GM12878 (cell line): ENCODE measurements at regions not wholly inside any gene's neighbourhood (a gene's known extent, or its start where the extent isn't known, plus 50 kb on each side); places are given as distances from the start of the nearest gene placed in this dataset.

ENCODE experiments used
- ATAC-seq: fragments of 200-7000 bp; cut with Tn5 transposase; 3 replicates; pipeline ENCODE4 v1.9.1; 2020; ENCODE audit warnings: mild to moderate bottlenecking, moderate library complexity
- BruUV-seq: library from RNA; stranded (reverse); fragments of 400-500 nt; replicated peaks from 2 replicates; lab custom pipeline; 2021; lab: Mats Ljungman, UMichigan
- CTCF ChIA-PET: fragments of 300-600 bp; sonication (Branson Sonifier 250); formaldehyde crosslinking; extraction: SDS; loops from one replicate; lab custom pipeline; 2021; ENCODE audit warnings: inconsistent platforms; lab: Yijun Ruan, JAX
- POLR2A ChIA-PET: fragments of 350-600 bp; formaldehyde crosslinking; extraction: SDS; loops from one replicate; lab custom pipeline; 2021; ENCODE audit warnings: inconsistent platforms; lab: Charles Lee
- RAD21 ChIA-PET: fragments of 300-600 bp; sonication (Branson Sonifier 250); formaldehyde crosslinking; loops from one replicate; lab custom pipeline; 2023; ENCODE audit warnings: antibody characterized with exemption; ENCODE audit not compliant: unreplicated experiment; lab: Charles Lee
- SMC1A ChIA-PET: fragments of 300-600 bp; sonication (Branson Sonifier 250); formaldehyde crosslinking; loops from one replicate; lab custom pipeline; 2023; ENCODE audit not compliant: unreplicated experiment, uncharacterized antibody; lab: Charles Lee
- DNase-seq: peaks from one replicate; pipeline ENCODE4 v3.0.0-alpha.2; 2011; ENCODE audit warnings: low read depth, low spot score
- FAIRE-seq: peaks from 3 replicates; lab custom pipeline; 2011; peaks lifted over from hg19 to GRCh38; lab: Jason Lieb, UNC
- H2AFZ ChIP-seq: 2 replicates; pipeline ENCODE4 v1.6.0; 2011; ENCODE audit warnings: low read depth, low read length, control low read depth; ENCODE audit not compliant: control insufficient read depth
- H3K27ac ChIP-seq: 2 replicates; pipeline ENCODE4 v1.5.1; 2011; ENCODE audit warnings: control low read depth; ENCODE audit not compliant: control insufficient read depth, insufficient read depth
- H3K27me3 ChIP-seq, 2 experiments: replicated peaks in 1 of 2; 2 replicates each; pipeline versions ENCODE4 v1.6.0 to v1.6.1; 2011; ENCODE audit warnings: low read length in 1 of 2; ENCODE audit not compliant: control insufficient read depth in 2 of 2, insufficient read depth in 2 of 2
- H3K36me3 ChIP-seq, 2 experiments: 2 replicates each; pipeline ENCODE4 v1.5.1; 2011; ENCODE audit warnings: low read length in 1 of 2; ENCODE audit not compliant: control insufficient read depth in 2 of 2, insufficient read depth in 2 of 2
- H3K4me1 ChIP-seq: 2 replicates; pipeline ENCODE4 v1.6.1; 2011; ENCODE audit warnings: mild to moderate bottlenecking, low read length, moderate library complexity, mixed read lengths; ENCODE audit not compliant: control insufficient read depth, insufficient read depth
- H3K4me2 ChIP-seq: 2 replicates; pipeline ENCODE4 v1.6.0; 2011; ENCODE audit warnings: control low read depth; ENCODE audit not compliant: control insufficient read depth, insufficient read depth
- H3K4me3 ChIP-seq: fragments of 200-600 bp; sonication (generic); 2 replicates; pipeline ENCODE4 v1.5.1; 2016
- H3K79me2 ChIP-seq: 2 replicates; pipeline ENCODE4 v1.6.0; 2011; ENCODE audit warnings: low read length; ENCODE audit not compliant: control insufficient read depth, insufficient read depth
- H3K9ac ChIP-seq: 2 replicates; pipeline ENCODE4 v1.8.0; 2011; ENCODE audit warnings: low read length, control low read depth, mixed read lengths; ENCODE audit not compliant: control insufficient read depth, insufficient read depth
- H3K9me3 ChIP-seq: replicated peaks from 3 replicates; pipeline ENCODE4 v1.5.1; 2011; ENCODE audit warnings: mild to moderate bottlenecking, low read length; ENCODE audit not compliant: control insufficient read depth, insufficient read depth
- H4K20me1 ChIP-seq: 2 replicates; pipeline ENCODE4 v1.6.0; 2011; ENCODE audit not compliant: control insufficient read depth, insufficient read depth
- ASH2L ChIP-seq: fragments of 300-600, 200-600 bp; sonication (generic); IDR thresholded peaks from 2 replicates; pipeline ENCODE4 v1.6.1; 2017; ENCODE audit warnings: low read depth, mild to moderate bottlenecking, borderline replicate concordance
- CBFB ChIP-seq: IDR thresholded peaks from 2 replicates; pipeline ENCODE4 v1.6.1; 2016; ENCODE audit warnings: antibody characterized with exemption, low read depth
- CHD1 ChIP-seq: IDR thresholded peaks from 2 replicates; pipeline ENCODE4 v1.6.1; 2012; ENCODE audit warnings: low read depth, low read length, improper control_type of control experiment
- CTCF ChIP-seq, 3 experiments: IDR thresholded peaks in 2 of 3; conservative IDR thresholded peaks in 1 of 3; 2 replicates each; pipeline ENCODE4 v1.5.1; 2011; ENCODE audit warnings: low read depth in 3 of 3, low read length in 3 of 3, mild to moderate bottlenecking in 3 of 3, control low read depth in 2 of 3, moderate library complexity in 2 of 3, inconsistent platforms in 1 of 3, mixed read lengths in 1 of 3; ENCODE audit not compliant: control insufficient read depth in 2 of 3, insufficient read depth in 1 of 3; ENCODE audit errors: extremely low read depth in 1 of 3
- DPF2 ChIP-seq: fragments of 450-650 bp; IDR thresholded peaks from 2 replicates; pipeline ENCODE4 v1.6.1; 2017; ENCODE audit warnings: mild to moderate bottlenecking
- ELK1 ChIP-seq: IDR thresholded peaks from 2 replicates; pipeline ENCODE4 v1.6.1; 2012; ENCODE audit warnings: low read depth, low read length, improper control_type of control experiment
- EZH2 ChIP-seq: IDR thresholded peaks from 2 replicates; pipeline ENCODE4 v1.6.1; 2012; ENCODE audit warnings: low read depth, mild to moderate bottlenecking, control low read depth, inconsistent platforms, low read length, borderline replicate concordance; ENCODE audit not compliant: control insufficient read depth
- FOXK2 ChIP-seq: fragments of 450-650 bp; IDR thresholded peaks from 2 replicates; pipeline ENCODE4 v1.6.1; 2017; ENCODE audit warnings: mild to moderate bottlenecking, moderate library complexity
- IRF3 ChIP-seq: fragments of 450-650 bp; IDR thresholded peaks from 2 replicates; pipeline ENCODE4 v1.6.1; 2014; ENCODE audit warnings: mild to moderate bottlenecking
- NKRF ChIP-seq: fragments of 450-650 bp; conservative IDR thresholded peaks from 2 replicates; pipeline ENCODE4 v1.6.1; 2017; ENCODE audit warnings: mild to moderate bottlenecking, moderate library complexity
- POLR2A ChIP-seq: IDR thresholded peaks from 2 replicates; pipeline ENCODE4 v1.6.1; 2011; ENCODE audit warnings: low read depth, mild to moderate bottlenecking, low read length
- RELB ChIP-seq: fragments of 450-650 bp; IDR thresholded peaks from 2 replicates; pipeline ENCODE4 v1.6.1; 2017; ENCODE audit warnings: low read depth, mild to moderate bottlenecking, moderate library complexity
- SMC3 ChIP-seq: IDR thresholded peaks from 2 replicates; pipeline ENCODE4 v1.6.1; 2011; ENCODE audit warnings: low read length, improper control_type of control experiment, borderline replicate concordance
- SUZ12 ChIP-seq: fragments of 200-600 bp; sonication (generic); IDR thresholded peaks from one replicate; pipeline ENCODE4 v1.6.1; 2018; ENCODE audit warnings: antibody characterized with exemption, mild to moderate bottlenecking; ENCODE audit not compliant: unreplicated experiment
- TARDBP ChIP-seq: IDR thresholded peaks from 2 replicates; pipeline ENCODE4 v1.6.1; 2016; ENCODE audit warnings: borderline replicate concordance
- WGBS: methylation state at CpG from one replicate; pipeline ENCODE4 v1.1.6; 2016; ENCODE audit warnings: low lambda C conversion rate; ENCODE audit not compliant: insufficient replicate concordance, insufficient coverage; ENCODE audit errors: missing lambda C conversion rate; 5-methylcytosine and 5-hydroxymethylcytosine counted together
- in situ Hi-C: fragments of 300-500 bp; cut with MboI; formaldehyde crosslinking; loops from 9 replicates; pipeline ENCODE4 v1.14.3; 2018; ENCODE audit warnings: mixed read lengths
- intact Hi-C: fragments of 100-400 bp; cut with micrococcal nuclease; formaldehyde crosslinking; loops from one replicate; pipeline ENCODE4 v1.14.2; 2022; ENCODE audit not compliant: unreplicated experiment

GRCh38 chr4:187294861-187295260 lies 571.2 kb upstream of the FAT1 start:
- no peak for TF ChIP-seq ASH2L
- TF ChIP-seq IRF3: no peak
- TF ChIP-seq POLR2A: no peak
- no peak for TF ChIP-seq CHD1
- TF ChIP-seq DPF2: no peak
- no peak for TF ChIP-seq ELK1
- no peak for TF ChIP-seq SMC3
- no peak for TF ChIP-seq FOXK2
- TF ChIP-seq RELB: no peak
- no peak for TF ChIP-seq NKRF
- no peak for TF ChIP-seq SUZ12
- no peak for TF ChIP-seq CTCF (IDR thresholded peaks at IDR 0.05 in 2 of 3, conservative IDR thresholded peaks at IDR 0.05 in 1 of 3; ENCODE audit: control insufficient read depth in 2 of 3, extremely low read depth in 1 of 3, insufficient read depth in 1 of 3, low read depth in 3 of 3, low read length in 3 of 3)
- TF ChIP-seq EZH2: no peak
- TF ChIP-seq TARDBP: no peak
- TF ChIP-seq CBFB: no peak
- Histone ChIP-seq H3K4me2 (no peak overlapping the region), H3K27me3 (no peaks in the 10 kb centered on the region), H4K20me1 (no peaks in the 10 kb centered on the region), H3K9me3 (no peaks in the 10 kb centered on the region), H3K9ac (no peak overlapping the region), H3K27ac (no peak overlapping the region), H2AFZ (no peak overlapping the region), H3K4me1 (no peaks in the 10 kb centered on the region), H3K4me3 (no peak overlapping the region), H3K36me3 (no peaks in the 10 kb centered on the region), H3K79me2 (no peaks in the 10 kb centered on the region)
- WGBS: 0% methylated on average over 3 of the region's 3 CpGs
- FAIRE-seq: no peak
- intact Hi-C loops: no loop called here
- ChIA-PET RAD21 (no interaction called here), POLR2A (no interaction called here), CTCF (no interaction called here), SMC1A (interaction anchor here (0.5 kb wide), 1 partner anchor 362 kb away, joined by 3 read pairs; no protein-coding TSS in a partner anchor)
- in situ Hi-C loops: no loop called here
- BruUV-seq: no TSS peak
- DNase-seq: no peak
- ATAC-seq: no peak
